Thoracic aorta (tissue), 2 donors: ENCODE measurements at regions not wholly inside any gene's neighbourhood (a gene's known extent, or its start where the extent isn't known, plus 50 kb on each side); places are given as distances from the start of the nearest gene placed in this dataset.

Experiments
- ATAC-seq: fragments of 150-250 bp; one replicate; pipeline ENCODE4 v1.8.0; 2017; ENCODE audit warnings: low read depth; ENCODE audit not compliant: insufficient number of reproducible peaks, low FRiP score
- DNase-seq: peaks from one replicate; pipeline ENCODE4 v3.0.0-alpha.2; 2020; ENCODE audit warnings: low spot score
- H3K27ac ChIP-seq, 2 donors: fragments of 200-600 bp; sonication (generic); 1 replicate in 1 of 2; 2 replicates in 1 of 2; pipeline ENCODE4 v1.5.1; 2016; ENCODE audit warnings: mild to moderate bottlenecking in 2 of 2, moderate library complexity in 2 of 2
- H3K27me3 ChIP-seq: fragments of 200-600 bp; sonication (generic); replicated peaks from 2 replicates; pipeline ENCODE4 v1.6.0; 2016; ENCODE audit warnings: mild to moderate bottlenecking; ENCODE audit not compliant: insufficient read depth
- H3K36me3 ChIP-seq: fragments of 200-600 bp; sonication (generic); one replicate; pipeline ENCODE4 v1.5.1; 2016
- H3K4me1 ChIP-seq, 2 donors: fragments of 200-600 bp; sonication (generic); 1 replicate in 1 of 2; 2 replicates in 1 of 2; pipeline versions ENCODE4 v1.5.1 to v1.6.0; 2016; ENCODE audit warnings: low read depth in 2 of 2, mild to moderate bottlenecking in 1 of 2; ENCODE audit not compliant: control insufficient read depth in 1 of 2
- H3K4me3 ChIP-seq: fragments of 200-600 bp; sonication (generic); 2 replicates; pipeline ENCODE4 v1.5.1; 2016; ENCODE audit warnings: mild to moderate bottlenecking
- H3K9me3 ChIP-seq: fragments of 200-600 bp; sonication (generic); 2 replicates; pipeline ENCODE4 v1.5.1; 2016
- CTCF ChIP-seq: fragments of 200-600 bp; sonication (generic); IDR thresholded peaks from one replicate; pipeline ENCODE4 v1.5.1; 2019; ENCODE audit warnings: antibody characterized with exemption

GRCh38 chr13:81473366-81473899, 1132.5 kb upstream of the SPRY2 start:
- H3K4me3 ChIP-seq: no peak overlapping the region
- H3K36me3 ChIP-seq: no peaks in the 10 kb centered on the region
- DNase-seq (no peak), ATAC-seq (no peak)
- H3K27ac ChIP-seq: no peak overlapping the region
- H3K27me3 ChIP-seq: no peaks in the 10 kb centered on the region
- no peak for TF ChIP-seq CTCF
- no peaks in the 10 kb centered on the region for H3K4me1 ChIP-seq
- H3K9me3 ChIP-seq: no peaks in the 10 kb centered on the region

GRCh38 chr13:81458170-81458569, 1117.2 kb upstream of the SPRY2 start:
- Histone ChIP-seq H3K4me1 (no peaks in the 10 kb centered on the region), H3K4me3 (no peak overlapping the region), H3K27ac (no peak overlapping the region), H3K36me3 (no peaks in the 10 kb centered on the region), H3K9me3 (no peaks in the 10 kb centered on the region), H3K27me3 (no peaks in the 10 kb centered on the region)
- no peak for TF ChIP-seq CTCF
- ATAC-seq: no peak
- no peak for DNase-seq

GRCh38 chr13:81446441-81446840, 1105.5 kb upstream of the SPRY2 start:
- no peak overlapping the region for H3K4me3 ChIP-seq
- no peak for ATAC-seq

GRCh38 chr13:81442904-81443303, 1102.0 kb upstream of the SPRY2 start:
- Histone ChIP-seq H3K4me3 (no peak overlapping the region), H3K4me1 (no peaks in the 10 kb centered on the region), H3K27me3 (no peaks in the 10 kb centered on the region), H3K9me3 (no peaks in the 10 kb centered on the region), H3K27ac (no peak overlapping the region), H3K36me3 (no peaks in the 10 kb centered on the region)
- ATAC-seq (no peak), DNase-seq (no peak)
- TF ChIP-seq CTCF: no peak

More at GRCh38 chr13:81446441-81446840, 1105.5 kb upstream of the SPRY2 start:
- TF ChIP-seq CTCF: no peak
- H3K9me3 ChIP-seq: no peaks in the 10 kb centered on the region
- DNase-seq: no peak
- no peak overlapping the region for H3K27ac ChIP-seq
- H3K36me3 ChIP-seq: no peaks in the 10 kb centered on the region
- H3K27me3 ChIP-seq: no peaks in the 10 kb centered on the region
- no peaks in the 10 kb centered on the region for H3K4me1 ChIP-seq

- Histone ChIP-seq H3K27me3 (no peaks in the 10 kb centered on the region), H3K27ac (no peak overlapping the region)
- ATAC-seq: no peak
These were observed 1084.4 kb upstream of the SPRY2 start for GRCh38 chr13:81425286-81425685.

More at GRCh38 chr13:81425286-81425685, 1084.4 kb upstream of the SPRY2 start:
- no peak for DNase-seq
- Histone ChIP-seq H3K9me3 (no peaks in the 10 kb centered on the region), H3K4me1 (no peaks in the 10 kb centered on the region), H3K4me3 (no peak overlapping the region), H3K36me3 (no peaks in the 10 kb centered on the region)
- no peak for TF ChIP-seq CTCF
